Trophoblast cell (in vitro differentiated cells and primary cell): ENCODE measurements at regions not wholly inside any gene's neighbourhood (a gene's known extent, or its start where the extent isn't known, plus 50 kb on each side); places are given as distances from the start of the nearest gene placed in this dataset.

Source experiments
- DNase-seq, 2 donors: peaks; one replicate each; pipeline ENCODE4 v3.0.0-alpha.2; 2016
- H2AFZ ChIP-seq: 2 replicates; pipeline ENCODE4 v1.6.1; 2013; ENCODE audit warnings: low read length, moderate library complexity, mild to moderate bottlenecking; ENCODE audit not compliant: insufficient read depth, poor library complexity
- H2AK5ac ChIP-seq: 2 replicates; pipeline ENCODE4 v1.6.1; 2013; ENCODE audit warnings: mild to moderate bottlenecking, low read length
- H2BK120ac ChIP-seq: 2 replicates; pipeline ENCODE4 v1.6.1; 2013; ENCODE audit warnings: low read length, mild to moderate bottlenecking, moderate library complexity; ENCODE audit not compliant: insufficient read depth, poor library complexity
- H2BK12ac ChIP-seq: 2 replicates; pipeline ENCODE4 v1.6.1; 2013; ENCODE audit warnings: mild to moderate bottlenecking, low read length, moderate library complexity
- H2BK5ac ChIP-seq: 2 replicates; pipeline ENCODE4 v1.6.1; 2013; ENCODE audit warnings: low read length, low read depth, moderate library complexity, mild to moderate bottlenecking; ENCODE audit not compliant: poor library complexity
- H3K14ac ChIP-seq: 2 replicates; pipeline ENCODE4 v1.6.1; 2013; ENCODE audit warnings: mild to moderate bottlenecking, low read length
- H3K18ac ChIP-seq: 2 replicates; pipeline ENCODE4 v1.6.1; 2013; ENCODE audit warnings: mild to moderate bottlenecking, low read length
- H3K23ac ChIP-seq: 2 replicates; pipeline ENCODE4 v1.6.1; 2013; ENCODE audit warnings: low read length
- H3K27ac ChIP-seq: 2 replicates; pipeline ENCODE4 v1.5.1; 2013; ENCODE audit warnings: low read depth, mild to moderate bottlenecking, inconsistent platforms, low read length, moderate library complexity
- H3K27me3 ChIP-seq: 2 replicates; pipeline ENCODE4 v1.6.1; 2013; ENCODE audit warnings: inconsistent platforms, mild to moderate bottlenecking, low read length, moderate library complexity; ENCODE audit not compliant: insufficient read depth
- H3K36me3 ChIP-seq, 2 experiments: 1 replicate in 1 of 2; 2 replicates in 1 of 2; pipeline ENCODE4 v1.6.1; 2013; ENCODE audit warnings: low read length in 2 of 2, mild to moderate bottlenecking in 2 of 2, moderate library complexity in 1 of 2; ENCODE audit not compliant: insufficient read depth in 2 of 2, control insufficient read depth in 1 of 2
- H3K4ac ChIP-seq: 2 replicates; pipeline ENCODE4 v1.6.1; 2013; ENCODE audit warnings: low read depth, mild to moderate bottlenecking, low read length, moderate library complexity
- H3K4me1 ChIP-seq, 2 experiments: 1 replicate in 1 of 2; 2 replicates in 1 of 2; pipeline ENCODE4 v1.6.1; 2013; ENCODE audit warnings: low read length in 2 of 2, mild to moderate bottlenecking in 2 of 2, moderate library complexity in 1 of 2; ENCODE audit not compliant: insufficient read depth in 2 of 2, control insufficient read depth in 1 of 2
- H3K4me2 ChIP-seq: 2 replicates; pipeline ENCODE4 v1.6.1; 2013; ENCODE audit warnings: inconsistent platforms, mild to moderate bottlenecking, low read length, moderate library complexity
- H3K4me3 ChIP-seq: 2 replicates; pipeline ENCODE4 v1.5.1; 2013; ENCODE audit warnings: mild to moderate bottlenecking, low read depth, low read length, inconsistent platforms
- H3K79me1 ChIP-seq: one replicate; pipeline ENCODE4 v1.6.1; 2013; ENCODE audit warnings: low read length
- H3K79me2 ChIP-seq: 2 replicates; pipeline ENCODE4 v1.6.1; 2013; ENCODE audit warnings: low read length, mild to moderate bottlenecking; ENCODE audit not compliant: control insufficient read depth, insufficient read depth, poor library complexity
- H3K9ac ChIP-seq: 2 replicates; pipeline ENCODE4 v1.6.1; 2013; ENCODE audit warnings: mild to moderate bottlenecking, low read length
- H3K9me3 ChIP-seq: 2 replicates; pipeline ENCODE4 v1.6.1; 2013; ENCODE audit warnings: low read depth, mild to moderate bottlenecking, control low read depth, inconsistent platforms, low read length; ENCODE audit not compliant: insufficient read depth
- H4K12ac ChIP-seq: 2 replicates; pipeline ENCODE4 v1.6.1; 2013; ENCODE audit warnings: low read depth, mild to moderate bottlenecking, low read length, moderate library complexity
- H4K8ac ChIP-seq: 2 replicates; pipeline ENCODE4 v1.6.1; 2013; ENCODE audit warnings: low read depth, mild to moderate bottlenecking, low read length, moderate library complexity
- H4K91ac ChIP-seq: one replicate; pipeline ENCODE4 v1.6.1; 2013; ENCODE audit warnings: low read depth, mild to moderate bottlenecking, low read length, moderate library complexity
- WGBS: extraction: QIAGEN DNeasy Blood & Tissue Kit; methylation state at CpG from one replicate; pipeline ENCODE4 v1.1.7; 2013; ENCODE audit warnings: missing lambda C conversion rate; ENCODE audit not compliant: insufficient read length, insufficient coverage; ENCODE audit errors: extremely low coverage; 5-methylcytosine and 5-hydroxymethylcytosine counted together

GRCh38 chr3:163726125-163726524 is 1352.2 kb downstream of the SI start:
- WGBS: no CpG with 5 or more reads among the region's 2 CpGs

GRCh38 chr3:163722405-163722804 is 1355.9 kb downstream of the SI start:
- H3K14ac ChIP-seq: no peak overlapping the region
- no peak overlapping the region for H4K91ac ChIP-seq
- no peaks in the 10 kb centered on the region for H3K4me1 ChIP-seq
- no peak overlapping the region for H4K8ac ChIP-seq
- no peaks in the 10 kb centered on the region for H3K79me2 ChIP-seq
- H3K9me3 ChIP-seq: peaks cover 2% of the 10 kb centered on the region
- DNase-seq: no peak
- no peak overlapping the region for H3K4ac ChIP-seq
- no peak overlapping the region for H2BK120ac ChIP-seq
- no CpG with 5 or more reads among the region's 2 CpGs for WGBS
- no peak overlapping the region for H2BK12ac ChIP-seq
- no peaks in the 10 kb centered on the region for H3K36me3 ChIP-seq
- H2AK5ac ChIP-seq: no peak overlapping the region
- no peak overlapping the region for H3K9ac ChIP-seq
- no peak overlapping the region for H2AFZ ChIP-seq
- no peak overlapping the region for H3K23ac ChIP-seq
- no peak overlapping the region for H4K12ac ChIP-seq
- H3K4me2 ChIP-seq: no peak overlapping the region
- H3K18ac ChIP-seq: no peak overlapping the region
- H3K79me1 ChIP-seq: no peaks in the 10 kb centered on the region
- H3K27ac ChIP-seq: no peak overlapping the region
- no peak overlapping the region for H3K4me3 ChIP-seq
- H2BK5ac ChIP-seq: no peak overlapping the region
- no peaks in the 10 kb centered on the region for H3K27me3 ChIP-seq

More at GRCh38 chr3:163726125-163726524, 1352.2 kb downstream of the SI start:
- no peak overlapping the region for H3K23ac ChIP-seq
- no peak overlapping the region for H2BK120ac ChIP-seq
- H2AFZ ChIP-seq: no peak overlapping the region
- H3K27ac ChIP-seq: no peak overlapping the region
- no peaks in the 10 kb centered on the region for H3K79me1 ChIP-seq
- H3K4ac ChIP-seq: no peak overlapping the region
- H3K9me3 ChIP-seq: peaks cover 2% of the 10 kb centered on the region
- no peak overlapping the region for H2BK12ac ChIP-seq
- no peak overlapping the region for H4K8ac ChIP-seq
- H2BK5ac ChIP-seq: no peak overlapping the region
- no peak overlapping the region for H3K4me3 ChIP-seq
- H3K36me3 ChIP-seq: no peaks in the 10 kb centered on the region
- H4K91ac ChIP-seq: no peak overlapping the region
- H3K4me2 ChIP-seq: no peak overlapping the region
- H4K12ac ChIP-seq: no peak overlapping the region
- no peak overlapping the region for H3K9ac ChIP-seq
- no peaks in the 10 kb centered on the region for H3K4me1 ChIP-seq
- no peaks in the 10 kb centered on the region for H3K27me3 ChIP-seq
- no peak overlapping the region for H2AK5ac ChIP-seq
- no peak for DNase-seq
- no peak overlapping the region for H3K18ac ChIP-seq
- H3K79me2 ChIP-seq: no peaks in the 10 kb centered on the region
- H3K14ac ChIP-seq: no peak overlapping the region

GRCh38 chr3:163721596-163721995 is 1356.7 kb downstream of the SI start:
- Histone ChIP-seq H3K36me3 (no peaks in the 10 kb centered on the region), H4K91ac (no peak overlapping the region), H3K27me3 (no peaks in the 10 kb centered on the region), H3K27ac (no peak overlapping the region), H3K23ac (no peak overlapping the region), H3K4me2 (no peak overlapping the region), H3K79me1 (no peaks in the 10 kb centered on the region), H3K4ac (no peak overlapping the region), H2AK5ac (no peak overlapping the region), H2BK5ac (no peak overlapping the region), H3K4me1 (no peaks in the 10 kb centered on the region), H3K9ac (no peak overlapping the region), H4K8ac (no peak overlapping the region), H2BK12ac (no peak overlapping the region), H4K12ac (no peak overlapping the region), H3K18ac (no peak overlapping the region), H3K9me3 (peaks cover 2% of the 10 kb centered on the region), H3K79me2 (no peaks in the 10 kb centered on the region), H2BK120ac (no peak overlapping the region), H3K14ac (no peak overlapping the region), H3K4me3 (peak overlapping the region; percentile 12), H2AFZ (no peak overlapping the region)
- no CpG with 5 or more reads among the region's 6 CpGs for WGBS
- DNase-seq: no peak

- Histone ChIP-seq H3K4ac (no peak overlapping the region), H3K4me2 (no peak overlapping the region), H3K14ac (no peak overlapping the region), H4K8ac (no peak overlapping the region), H2BK120ac (no peak overlapping the region), H3K9ac (no peak overlapping the region), H3K4me1 (no peaks in the 10 kb centered on the region), H3K79me2 (no peaks in the 10 kb centered on the region), H2BK12ac (no peak overlapping the region), H3K27me3 (no peaks in the 10 kb centered on the region), H3K18ac (no peak overlapping the region), H3K79me1 (no peaks in the 10 kb centered on the region), H2AFZ (no peak overlapping the region), H3K4me3 (no peak overlapping the region), H2AK5ac (no peak overlapping the region), H4K12ac (no peak overlapping the region), H3K9me3 (peaks cover 2% of the 10 kb centered on the region), H3K27ac (no peak overlapping the region), H2BK5ac (no peak overlapping the region), H3K23ac (no peak overlapping the region), H4K91ac (no peak overlapping the region), H3K36me3 (no peaks in the 10 kb centered on the region)
- WGBS: no CpG with 5 or more reads among the region's 4 CpGs
- DNase-seq: no peak
These were observed 1360.9 kb downstream of the SI start for GRCh38 chr3:163717377-163717776.
